Spleen (tissue), 11 donors: ENCODE measurements at regions not wholly inside any gene's neighbourhood (a gene's known extent, or its start where the extent isn't known, plus 50 kb on each side); places are given as distances from the start of the nearest gene placed in this dataset.

Experiments used
- DNase-seq: peaks from one replicate; pipeline ENCODE4 v3.0.0-alpha.2; 2020
- H3K27ac ChIP-seq, 8 donors: fragments of 200-600 bp; sonication (generic) in 7 of 8; 1 replicate in 4 of 8; 2 replicates in 4 of 8; pipeline versions ENCODE4 v1.5.0 to v1.8.0; 2016 to 2021; ENCODE audit warnings: inconsistent platforms in 4 of 8, mild to moderate bottlenecking in 4 of 8, moderate library complexity in 1 of 8
- H3K27me3 ChIP-seq, 7 donors: fragments of 200-600 bp; sonication (generic) in 6 of 7; replicated peaks in 1 of 7; 1 replicate in 4 of 7; 2 replicates in 3 of 7; pipeline versions ENCODE4 v1.5.0 to v1.8.0; 2016 to 2021; ENCODE audit warnings: inconsistent platforms in 3 of 7, mild to moderate bottlenecking in 1 of 7
- H3K36me3 ChIP-seq, 6 donors: fragments of 200-600 bp; sonication (generic) in 5 of 6; 1 replicate in 4 of 6; 2 replicates in 2 of 6; pipeline versions ENCODE4 v1.5.0 to v1.8.0; 2016 to 2021; ENCODE audit warnings: inconsistent platforms in 2 of 6
- H3K4me1 ChIP-seq, 6 donors: fragments of 200-600 bp; sonication (generic) in 5 of 6; 1 replicate in 3 of 6; 2 replicates in 3 of 6; pipeline versions ENCODE4 v1.5.0 to v1.8.0; 2016 to 2021; ENCODE audit warnings: inconsistent platforms in 3 of 6
- H3K4me3 ChIP-seq, 8 donors: fragments of 200-600 bp; sonication (generic) in 7 of 8; 1 replicate in 4 of 8; 2 replicates in 4 of 8; pipeline versions ENCODE4 v1.5.0 to v1.8.0; 2016 to 2021; ENCODE audit warnings: inconsistent platforms in 4 of 8, mild to moderate bottlenecking in 4 of 8, moderate library complexity in 2 of 8
- H3K9me3 ChIP-seq, 8 donors: fragments of 200-600 bp; sonication (generic) in 7 of 8; 1 replicate in 4 of 8; 2 replicates in 4 of 8; pipeline versions ENCODE4 v1.5.0 to v1.8.0; 2016 to 2021; ENCODE audit warnings: inconsistent platforms in 4 of 8
- CTCF ChIP-seq, 11 experiments: fragments of 200-600 bp in 7 of 11; fragments of 450-650 bp in 4 of 11; sonication (generic) in 4 of 11; IDR thresholded peaks in 8 of 11; conservative IDR thresholded peaks in 3 of 11; 1 replicate in 7 of 11; 2 replicates in 4 of 11; pipeline versions ENCODE4 v1.4.0 to v1.8.0; 2016 to 2021; ENCODE audit warnings: antibody characterized with exemption in 11 of 11, inconsistent platforms in 4 of 11, mild to moderate bottlenecking in 1 of 11
- POLR2A ChIP-seq, 3 donors: fragments of 450-650 bp; IDR thresholded peaks; one replicate each; pipeline ENCODE4 v1.5.1; 2017; ENCODE audit warnings: antibody characterized with exemption in 3 of 3, mild to moderate bottlenecking in 1 of 3
- POLR2AphosphoS5 ChIP-seq, 3 donors: sonication (generic); formaldehyde crosslinking; IDR thresholded peaks; one replicate each; pipeline ENCODE4 v1.5.1; 2017; ENCODE audit warnings: antibody characterized with exemption in 3 of 3
- WGBS, 5 donors: extraction: QIAGEN DNeasy Blood & Tissue Kit in 3 of 5; methylation state at CpG; one replicate each; pipeline versions ENCODE4 v1.1.5 to v1.1.7; 2013 to 2018; 5-methylcytosine and 5-hydroxymethylcytosine counted together
- intact Hi-C: fragments of 100-400 bp; cut with DNase I; formaldehyde crosslinking; loops from one replicate; pipeline ENCODE4 v1.15.0; 2023; ENCODE audit warnings: low total_unique reads
- donor health status: healthy with polysubstance abuse.
- donor health status: DM: no; HTN: no; CAD: no; lungs with moderate emphysema.
- donor health status: DM: no; HTN: no; CAD: no.
- donor health status: Bipolar disorder and iron deficiency.
- donor health status: healthy.
- donor health status: DM: no; HTN: no; CAD: no.
- donor health status: DM: yes; HTN: yes; CAD: no.

GRCh38 chr6:1178590-1178989 is 133.3 kb upstream of the FOXQ1 start:
- H3K27ac ChIP-seq = no peak overlapping the region
- peaks cover 0 to 37% (median 0%) of the 10 kb centered on the region in 7 donors for H3K27me3 ChIP-seq
- WGBS, 5 donors = 76 to 91% (median 81%) methylated on average over 3 of the region's 3 CpGs
- TF ChIP-seq CTCF (IDR thresholded peaks at IDR 0.05 in 8 of 11, conservative IDR thresholded peaks at IDR 0.05 in 3 of 11) = no peak
- no peak for TF ChIP-seq POLR2A (IDR thresholded peaks at IDR 0.05)
- no peak for TF ChIP-seq POLR2AphosphoS5 (IDR thresholded peaks at IDR 0.05)
- H3K9me3 ChIP-seq = no peaks in the 10 kb centered on the region
- intact Hi-C loops = no loop called here
- no peak overlapping the region for H3K4me3 ChIP-seq
- no peaks in the 10 kb centered on the region for H3K4me1 ChIP-seq
- no peaks in the 10 kb centered on the region for H3K36me3 ChIP-seq
- DNase-seq = no peak

GRCh38 chr6:1176567-1176966 is 135.3 kb upstream of the FOXQ1 start:
- TF ChIP-seq POLR2AphosphoS5 (IDR thresholded peaks at IDR 0.05) (no peak), POLR2A (IDR thresholded peaks at IDR 0.05) (no peak), CTCF (IDR thresholded peaks at IDR 0.05 in 8 of 11, conservative IDR thresholded peaks at IDR 0.05 in 3 of 11) (no peak)
- WGBS, 5 donors = 83 to 91% (median 86%) methylated on average over 6 of the region's 6 CpGs

GRCh38 chr6:1175877-1176276 is 136.0 kb upstream of the FOXQ1 start:
- TF ChIP-seq POLR2A (IDR thresholded peaks at IDR 0.05) (no peak), CTCF (IDR thresholded peaks at IDR 0.05 in 8 of 11, conservative IDR thresholded peaks at IDR 0.05 in 3 of 11) (no peak), POLR2AphosphoS5 (IDR thresholded peaks at IDR 0.05) (no peak)
- H3K4me1 ChIP-seq = no peaks in the 10 kb centered on the region
- peaks cover 0 to 8% (median 0%) of the 10 kb centered on the region in 8 donors for H3K9me3 ChIP-seq
- H3K27me3 ChIP-seq = peaks cover 0 to 26% (median 0%) of the 10 kb centered on the region in 7 donors
- H3K36me3 ChIP-seq = no peaks in the 10 kb centered on the region
- intact Hi-C loops = no loop called here
- DNase-seq = no peak
- H3K4me3 ChIP-seq = no peak overlapping the region
- no peak overlapping the region for H3K27ac ChIP-seq
- 85 to 91% (median 88%) methylated on average over 4 of the region's 4 CpGs for WGBS, 5 donors

More at GRCh38 chr6:1176567-1176966, 135.3 kb upstream of the FOXQ1 start:
- Histone ChIP-seq H3K27ac (no peak overlapping the region), H3K4me3 (no peak overlapping the region), H3K36me3 (no peaks in the 10 kb centered on the region), H3K9me3 (peaks cover 0 to 8% (median 0%) of the 10 kb centered on the region in 8 donors), H3K27me3 (peaks cover 0 to 29% (median 0%) of the 10 kb centered on the region in 7 donors), H3K4me1 (no peaks in the 10 kb centered on the region)
- intact Hi-C loops = no loop called here
- DNase-seq = no peak

GRCh38 chr6:1170794-1171193 is 141.1 kb upstream of the FOXQ1 start:
- Histone ChIP-seq H3K27ac (no peak overlapping the region), H3K9me3 (peaks cover 0 to 8% (median 0%) of the 10 kb centered on the region in 8 donors), H3K27me3 (peaks cover 0 to 16% (median 0%) of the 10 kb centered on the region in 7 donors), H3K4me1 (no peaks in the 10 kb centered on the region), H3K4me3 (no peak overlapping the region), H3K36me3 (no peaks in the 10 kb centered on the region)
- TF ChIP-seq POLR2AphosphoS5 (IDR thresholded peaks at IDR 0.05) = no peak
- no peak for TF ChIP-seq POLR2A (IDR thresholded peaks at IDR 0.05)
- TF ChIP-seq CTCF (IDR thresholded peaks at IDR 0.05 in 8 of 11, conservative IDR thresholded peaks at IDR 0.05 in 3 of 11) = no peak
- WGBS, 5 donors = 58 to 72% (median 60%) methylated on average over 8 of the region's 8 CpGs
- no peak for DNase-seq
- intact Hi-C loops = no loop called here
